ENCODE measurements at regions not wholly inside any gene's neighbourhood (a gene's known extent, or its start where the extent isn't known, plus 50 kb on each side); places are given as distances from the start of the nearest gene placed in this dataset.
"Not testable (repeated sequence)": the region's sequence is repeated elsewhere in the genome, so short reads cannot be mapped to it uniquely, and the experiment has no call there.

DNA sequence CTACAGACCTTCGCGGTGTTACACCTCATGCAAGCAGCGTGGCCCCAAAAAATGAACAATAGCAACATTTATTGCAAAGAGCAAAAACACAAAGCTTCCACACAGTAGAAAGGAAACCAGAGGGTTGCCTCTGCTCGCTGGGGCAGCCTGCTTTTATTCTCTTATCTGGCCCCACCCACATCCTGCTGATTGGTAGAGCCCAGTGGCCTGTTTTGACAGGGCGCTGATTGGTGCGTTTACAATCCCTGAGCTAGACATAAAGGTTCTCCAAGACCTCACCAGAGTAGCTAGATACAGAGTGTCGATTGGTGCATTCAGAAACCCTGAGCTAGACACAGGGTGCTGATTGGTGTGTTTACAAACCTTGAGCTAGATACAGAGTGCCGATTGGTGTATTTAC lies 52.8 kb upstream of the MARK1 start:
- TF ChIP-seq, protein P1, sequence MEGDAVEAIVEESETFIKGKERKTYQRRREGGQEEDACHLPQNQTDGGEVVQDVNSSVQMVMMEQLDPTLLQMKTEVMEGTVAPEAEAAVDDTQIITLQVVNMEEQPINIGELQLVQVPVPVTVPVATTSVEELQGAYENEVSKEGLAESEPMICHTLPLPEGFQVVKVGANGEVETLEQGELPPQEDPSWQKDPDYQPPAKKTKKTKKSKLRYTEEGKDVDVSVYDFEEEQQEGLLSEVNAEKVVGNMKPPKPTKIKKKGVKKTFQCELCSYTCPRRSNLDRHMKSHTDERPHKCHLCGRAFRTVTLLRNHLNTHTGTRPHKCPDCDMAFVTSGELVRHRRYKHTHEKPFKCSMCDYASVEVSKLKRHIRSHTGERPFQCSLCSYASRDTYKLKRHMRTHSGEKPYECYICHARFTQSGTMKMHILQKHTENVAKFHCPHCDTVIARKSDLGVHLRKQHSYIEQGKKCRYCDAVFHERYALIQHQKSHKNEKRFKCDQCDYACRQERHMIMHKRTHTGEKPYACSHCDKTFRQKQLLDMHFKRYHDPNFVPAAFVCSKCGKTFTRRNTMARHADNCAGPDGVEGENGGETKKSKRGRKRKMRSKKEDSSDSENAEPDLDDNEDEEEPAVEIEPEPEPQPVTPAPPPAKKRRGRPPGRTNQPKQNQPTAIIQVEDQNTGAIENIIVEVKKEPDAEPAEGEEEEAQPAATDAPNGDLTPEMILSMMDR (IDR thresholded peaks at IDR 0.05), result not testable (repeated sequence)
- not testable (repeated sequence) for TF ChIP-seq POLR2AphosphoS5, TCF7L2 (IDR thresholded peaks at IDR 0.05; ENCODE audit: low read depth, low read length)
- TF ChIP-seq, protein P2, sequence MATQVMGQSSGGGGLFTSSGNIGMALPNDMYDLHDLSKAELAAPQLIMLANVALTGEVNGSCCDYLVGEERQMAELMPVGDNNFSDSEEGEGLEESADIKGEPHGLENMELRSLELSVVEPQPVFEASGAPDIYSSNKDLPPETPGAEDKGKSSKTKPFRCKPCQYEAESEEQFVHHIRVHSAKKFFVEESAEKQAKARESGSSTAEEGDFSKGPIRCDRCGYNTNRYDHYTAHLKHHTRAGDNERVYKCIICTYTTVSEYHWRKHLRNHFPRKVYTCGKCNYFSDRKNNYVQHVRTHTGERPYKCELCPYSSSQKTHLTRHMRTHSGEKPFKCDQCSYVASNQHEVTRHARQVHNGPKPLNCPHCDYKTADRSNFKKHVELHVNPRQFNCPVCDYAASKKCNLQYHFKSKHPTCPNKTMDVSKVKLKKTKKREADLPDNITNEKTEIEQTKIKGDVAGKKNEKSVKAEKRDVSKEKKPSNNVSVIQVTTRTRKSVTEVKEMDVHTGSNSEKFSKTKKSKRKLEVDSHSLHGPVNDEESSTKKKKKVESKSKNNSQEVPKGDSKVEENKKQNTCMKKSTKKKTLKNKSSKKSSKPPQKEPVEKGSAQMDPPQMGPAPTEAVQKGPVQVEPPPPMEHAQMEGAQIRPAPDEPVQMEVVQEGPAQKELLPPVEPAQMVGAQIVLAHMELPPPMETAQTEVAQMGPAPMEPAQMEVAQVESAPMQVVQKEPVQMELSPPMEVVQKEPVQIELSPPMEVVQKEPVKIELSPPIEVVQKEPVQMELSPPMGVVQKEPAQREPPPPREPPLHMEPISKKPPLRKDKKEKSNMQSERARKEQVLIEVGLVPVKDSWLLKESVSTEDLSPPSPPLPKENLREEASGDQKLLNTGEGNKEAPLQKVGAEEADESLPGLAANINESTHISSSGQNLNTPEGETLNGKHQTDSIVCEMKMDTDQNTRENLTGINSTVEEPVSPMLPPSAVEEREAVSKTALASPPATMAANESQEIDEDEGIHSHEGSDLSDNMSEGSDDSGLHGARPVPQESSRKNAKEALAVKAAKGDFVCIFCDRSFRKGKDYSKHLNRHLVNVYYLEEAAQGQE (IDR thresholded peaks at IDR 0.05; ENCODE audit: insufficient read depth in 1 of 2, low read depth in 2 of 2, low read length in 1 of 2), result not testable (repeated sequence)
